ENCODE measurements at regions not wholly inside any gene's neighbourhood (a gene's known extent, or its start where the extent isn't known, plus 50 kb on each side); places are given as distances from the start of the nearest gene placed in this dataset.
A peak's percentile ranks its signal among the peaks of the same experiment; 100 is the strongest.

DNA sequence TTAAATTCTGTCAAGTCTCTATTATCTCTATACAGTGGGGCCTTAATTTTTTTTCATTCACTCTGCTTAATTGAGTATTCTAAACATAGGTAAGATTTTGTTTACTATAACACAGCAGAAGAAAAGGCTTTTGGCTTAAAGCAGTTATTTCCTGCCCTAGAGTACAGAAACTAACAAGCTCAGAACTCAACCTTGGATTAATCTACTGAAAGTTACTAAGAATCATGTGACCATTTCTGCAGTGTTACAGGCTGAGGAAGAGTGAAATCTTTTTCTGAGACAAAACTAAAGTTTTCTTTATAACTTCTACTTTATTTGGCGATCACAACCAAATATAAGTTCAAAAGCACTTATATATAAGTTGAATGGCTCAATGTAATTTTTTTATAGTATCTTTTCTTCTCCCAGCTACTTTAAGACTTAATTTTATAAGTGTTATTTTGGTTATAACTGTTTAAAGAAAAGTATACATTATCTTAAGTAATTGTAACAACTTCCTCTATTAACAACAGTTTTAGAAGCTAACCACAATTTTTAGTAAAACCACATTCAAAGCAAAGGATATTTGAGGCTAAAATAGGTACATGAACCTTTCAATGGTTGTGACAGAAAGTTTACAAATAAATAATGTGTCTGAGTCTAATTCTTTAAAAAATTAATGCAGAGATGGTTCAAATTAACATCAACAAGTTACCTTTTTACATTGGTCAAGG is 240.6 kb upstream of the NAALADL2 start:
- no peak for TF ChIP-seq CTCF (IDR thresholded peaks at IDR 0.05)

GRCh38 chr3:174619239-174619638 is 239.9 kb upstream of the NAALADL2 start:
- TF ChIP-seq CTCF (IDR thresholded peaks at IDR 0.05) = no peak

GRCh38 chr3:174620138-174620537 is 239.0 kb upstream of the NAALADL2 start:
- TF ChIP-seq CTCF (IDR thresholded peaks at IDR 0.05) = peak; percentile 20; the same call in 1 of the 2 replicates

- TF ChIP-seq CTCF (IDR thresholded peaks at IDR 0.05) = no peak
Observed at GRCh38 chr3:174620855-174621472, 238.2 kb upstream of the NAALADL2 start.

DNA sequence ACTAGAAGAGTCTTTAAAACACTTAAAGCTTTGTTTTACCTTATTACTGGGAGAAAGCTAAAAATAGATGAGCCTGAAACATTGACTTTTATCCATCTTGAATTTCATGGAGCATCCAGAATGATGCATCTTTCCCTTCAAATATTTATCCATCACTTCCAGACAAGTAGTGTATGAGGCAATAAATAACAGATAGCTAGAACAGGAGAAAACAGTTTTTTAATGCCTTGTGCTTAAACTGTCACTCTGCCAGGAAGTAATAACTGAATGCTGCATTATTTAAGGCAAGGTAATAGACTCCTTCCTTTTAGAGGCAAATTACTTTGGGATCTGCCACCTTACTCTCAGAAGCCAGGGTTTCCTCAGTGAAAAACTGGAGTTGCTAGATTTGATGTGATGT is 225.8 kb upstream of the NAALADL2 start:
- TF ChIP-seq CTCF (IDR thresholded peaks at IDR 0.05) = no peak

- no peak for TF ChIP-seq CTCF (IDR thresholded peaks at IDR 0.05)
Observed at GRCh38 chr3:174636451-174636850, 222.7 kb upstream of the NAALADL2 start.

- TF ChIP-seq CTCF (IDR thresholded peaks at IDR 0.05) = no peak
Observed at GRCh38 chr3:174639406-174639805, 219.7 kb upstream of the NAALADL2 start.

Data from LNCAP (cell line).